ENCODE measurements at regions not wholly inside any gene's neighbourhood (a gene's known extent, or its start where the extent isn't known, plus 50 kb on each side); places are given as distances from the start of the nearest gene placed in this dataset.

DNA sequence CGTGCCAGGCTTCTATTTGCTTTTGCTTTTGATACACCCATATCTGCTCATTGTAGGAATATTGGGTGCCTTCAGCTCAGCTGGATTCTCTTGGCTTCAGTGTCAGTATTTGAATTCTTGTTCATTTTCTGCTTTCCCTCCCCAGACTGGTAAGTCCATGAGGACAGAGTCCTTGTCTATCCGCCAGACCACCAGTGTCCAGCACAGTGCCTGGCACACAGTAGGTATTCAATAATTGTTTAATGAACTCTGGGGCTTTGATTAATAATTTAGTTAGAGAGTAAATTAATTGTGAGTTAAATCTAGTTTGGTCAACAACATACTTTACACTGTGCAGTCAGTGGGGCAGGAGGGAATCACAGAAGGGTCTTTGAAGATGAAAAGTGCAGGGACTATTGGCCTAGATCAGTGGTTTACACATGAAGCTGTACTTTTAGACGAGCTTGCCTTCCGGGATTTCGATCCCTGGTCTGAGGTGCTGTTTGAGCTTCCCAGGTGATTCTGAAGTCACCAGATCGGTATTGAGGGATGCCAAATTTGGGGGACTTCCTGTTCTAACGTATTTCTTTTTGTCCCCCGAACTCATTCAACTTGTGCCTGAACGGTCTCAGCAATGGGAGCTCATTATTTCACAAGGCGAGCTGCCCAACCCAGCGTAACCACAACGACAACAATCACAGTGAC is 119.1 kb upstream of the JUN start:
- peaks cover 32 to 52% of the 10 kb centered on the region in 2 experiments for H3K4me1 ChIP-seq (replicated peaks in 1 of 2; ENCODE audit: control insufficient read depth in 2 of 2, insufficient read depth in 2 of 2, low read length in 2 of 2)
- peak; percentile 72; the same call in 1 of the 2 replicates for TF ChIP-seq ZKSCAN1 (IDR thresholded peaks at IDR 0.05; ENCODE audit: low read depth, low read length)
- TF ChIP-seq, protein P1, sequence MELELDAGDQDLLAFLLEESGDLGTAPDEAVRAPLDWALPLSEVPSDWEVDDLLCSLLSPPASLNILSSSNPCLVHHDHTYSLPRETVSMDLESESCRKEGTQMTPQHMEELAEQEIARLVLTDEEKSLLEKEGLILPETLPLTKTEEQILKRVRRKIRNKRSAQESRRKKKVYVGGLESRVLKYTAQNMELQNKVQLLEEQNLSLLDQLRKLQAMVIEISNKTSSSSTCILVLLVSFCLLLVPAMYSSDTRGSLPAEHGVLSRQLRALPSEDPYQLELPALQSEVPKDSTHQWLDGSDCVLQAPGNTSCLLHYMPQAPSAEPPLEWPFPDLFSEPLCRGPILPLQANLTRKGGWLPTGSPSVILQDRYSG (tag; conservative IDR thresholded peaks at IDR 0.05; ENCODE audit: low read depth), result no peak
- no peaks in the 10 kb centered on the region for H3K9me1 ChIP-seq (ENCODE audit: control insufficient read depth, insufficient read depth, low read length)
- no peak for FAIRE-seq
- no TSS peak for BruUV-seq (replicated peaks)
- no peaks in the 10 kb centered on the region for H3K79me2 ChIP-seq (ENCODE audit: control insufficient read depth, insufficient read depth, low read length)
- H4K20me1 ChIP-seq (replicated peaks; ENCODE audit: control insufficient read depth, insufficient read depth, low read length), result no peaks in the 10 kb centered on the region
- no peak for ATAC-seq
- ChIA-PET POLR2A (interaction anchor here (0.6 to 0.9 kb wide), 3 partner anchors 23 to 52 kb away, joined by 3 to 5 read pairs (median 3); no protein-coding TSS in a partner anchor), CTCF (ENCODE audit: low intra/inter-chr PET ratio) (no interaction called here)
- in situ Hi-C loops (cut with MboI), result no loop called here
- intact Hi-C loops (cut with micrococcal nuclease), result no loop called here
- no peaks in the 10 kb centered on the region for H3K27me3 ChIP-seq (ENCODE audit: control insufficient read depth in 2 of 2, insufficient read depth in 2 of 2, low read length in 2 of 2)
- 65% methylated on average over 11 of the region's 12 CpGs for WGBS (ENCODE audit: insufficient coverage, low coverage, missing lambda C conversion rate)
- no peaks in the 10 kb centered on the region for H3K36me3 ChIP-seq (ENCODE audit: control insufficient read depth, insufficient read depth, low read length)
- no peak for DNase-seq (ENCODE audit: extremely low read depth in 1 of 4, low spot score in 3 of 4)
- H3K27ac ChIP-seq (ENCODE audit: extremely low read depth, low read depth, low read length), result peak overlapping the region; percentile 59; the same call in 2 of the 3 replicates
- H3K4me2 ChIP-seq (ENCODE audit: insufficient read depth, low read length), result peak overlapping the region; percentile 64
- H3K9me3 ChIP-seq (replicated peaks; ENCODE audit: control insufficient read depth, insufficient read depth, low read depth, low read length), result no peaks in the 10 kb centered on the region
- H2AFZ ChIP-seq (ENCODE audit: low read depth, low read length), result peak overlapping the region; percentile 80
- H3K4me3 ChIP-seq, result peak overlapping the region; percentile 22; the same call in 1 of the 2 replicates
- peak overlapping the region; percentile 49 to 76; a peak in 3 of 4 replicates for H3K9ac ChIP-seq (ENCODE audit: insufficient read depth in 1 of 2, low read depth in 2 of 2, low read length in 2 of 2)
